Kidney (tissue), 13 donors: ENCODE measurements at regions not wholly inside any gene's neighbourhood (a gene's known extent, or its start where the extent isn't known, plus 50 kb on each side); places are given as distances from the start of the nearest gene placed in this dataset.

Source experiments
- DNase-seq, 5 donors: peaks; one replicate each; pipeline ENCODE4 v3.0.0-alpha.2; 2013 to 2020
- FAIRE-seq: peaks from 2 replicates; lab custom pipeline; 2012; peaks lifted over from hg19 to GRCh38; lab: Jason Lieb, UNC
- H3K27ac ChIP-seq, 2 donors: one replicate each; pipeline ENCODE4 v1.7.0; 2013; ENCODE audit warnings: low read depth in 2 of 2, low read length in 2 of 2, inconsistent platforms in 1 of 2
- H3K27me3 ChIP-seq: one replicate; pipeline ENCODE4 v1.7.1; 2013; ENCODE audit warnings: low read length, inconsistent platforms; ENCODE audit not compliant: control insufficient read depth, insufficient read depth
- H3K36me3 ChIP-seq, 3 donors: one replicate each; pipeline versions ENCODE4 v1.7.0 to v1.7.1; 2013; ENCODE audit warnings: low read length in 3 of 3, control low read depth in 1 of 3, inconsistent platforms in 1 of 3; ENCODE audit not compliant: insufficient read depth in 3 of 3, control insufficient read depth in 2 of 3
- H3K4me1 ChIP-seq, 3 donors: one replicate each; pipeline versions ENCODE4 v1.7.0 to v1.7.1; 2013; ENCODE audit warnings: low read length in 3 of 3, inconsistent platforms in 1 of 3, low read depth in 1 of 3; ENCODE audit not compliant: control insufficient read depth in 2 of 3, insufficient read depth in 2 of 3
- H3K4me3 ChIP-seq, 3 donors: one replicate each; pipeline versions ENCODE4 v1.7.0 to v1.8.1; 2013; ENCODE audit warnings: low read length in 3 of 3, control low read depth in 1 of 3, inconsistent platforms in 1 of 3
- H3K9ac ChIP-seq, 3 donors: one replicate each; pipeline versions ENCODE4 v1.7.0 to v1.7.1; 2013; ENCODE audit warnings: low read length in 3 of 3, control low read depth in 1 of 3, inconsistent platforms in 1 of 3
- H3K9me3 ChIP-seq, 3 donors: one replicate each; pipeline versions ENCODE4 v1.7.0 to v1.7.1; 2013; ENCODE audit warnings: low read length in 3 of 3, control low read depth in 1 of 3, inconsistent platforms in 1 of 3; ENCODE audit not compliant: control insufficient read depth in 2 of 3, insufficient read depth in 1 of 3
- CTCF ChIP-seq: IDR thresholded peaks from 3 replicates; pipeline ENCODE4 v1.5.1; 2012; ENCODE audit warnings: mild to moderate bottlenecking, moderate library complexity, borderline replicate concordance; ENCODE audit not compliant: insufficient read depth; ENCODE audit errors: extremely low read depth
- intact Hi-C: fragments of 100-400 bp; cut with DNase I; formaldehyde crosslinking; loops from one replicate; pipeline ENCODE4 v1.11.1; 2022
- donor health status: control.
- donor health status: control.
- donor health status: control.
- donor health status: control.
- donor health status: control.
- donor health status: DM: yes; HTN: yes; CAD: no.
- donor health status: Normal renal cell carcinoma (clear cell type).

- no peaks in the 10 kb centered on the region for H3K36me3 ChIP-seq
- no peaks in the 10 kb centered on the region for H3K27me3 ChIP-seq
- H3K9ac ChIP-seq, result no peak overlapping the region
- TF ChIP-seq CTCF, result no peak
- intact Hi-C loops, result no loop called here
- H3K4me1 ChIP-seq, result no peaks in the 10 kb centered on the region
- peaks cover 0 to 3% (median 0%) of the 10 kb centered on the region in 3 donors for H3K9me3 ChIP-seq
- FAIRE-seq, result no peak
- H3K27ac ChIP-seq, result no peak overlapping the region
- no peak overlapping the region for H3K4me3 ChIP-seq
- no peak for DNase-seq
Observed at GRCh38 chr6:114740547-114740946, 397.7 kb upstream of the HS3ST5 start.

- intact Hi-C loops, result no loop called here
- Histone ChIP-seq H3K27ac (no peak overlapping the region), H3K9ac (no peak overlapping the region), H3K4me1 (no peaks in the 10 kb centered on the region), H3K4me3 (no peak overlapping the region), H3K36me3 (no peaks in the 10 kb centered on the region), H3K9me3 (peaks cover 0 to 3% (median 0%) of the 10 kb centered on the region in 3 donors), H3K27me3 (no peaks in the 10 kb centered on the region)
- no peak for TF ChIP-seq CTCF
- FAIRE-seq (no peak), DNase-seq (no peak)
Observed at GRCh38 chr6:114739656-114740055, 396.8 kb upstream of the HS3ST5 start.

GRCh38 chr6:114735025-114735735, 392.4 kb upstream of the HS3ST5 start:
- FAIRE-seq (no peak), DNase-seq (no peak)
- H3K36me3 ChIP-seq, result no peaks in the 10 kb centered on the region
- no peak overlapping the region for H3K9ac ChIP-seq
- no peak overlapping the region for H3K4me3 ChIP-seq
- no peaks in the 10 kb centered on the region for H3K4me1 ChIP-seq
- no peak for TF ChIP-seq CTCF
- intact Hi-C loops, result no loop called here
- no peak overlapping the region for H3K27ac ChIP-seq
- no peaks in the 10 kb centered on the region for H3K27me3 ChIP-seq
- H3K9me3 ChIP-seq, result no peaks in the 10 kb centered on the region

- Histone ChIP-seq H3K4me3 (no peak overlapping the region), H3K27me3 (no peaks in the 10 kb centered on the region), H3K27ac (no peak overlapping the region), H3K4me1 (no peaks in the 10 kb centered on the region), H3K36me3 (no peaks in the 10 kb centered on the region), H3K9me3 (no peaks in the 10 kb centered on the region), H3K9ac (no peak overlapping the region)
- intact Hi-C loops, result no loop called here
- FAIRE-seq (no peak), DNase-seq (no peak)
- TF ChIP-seq CTCF, result no peak
Observed at GRCh38 chr6:114733596-114733995, 390.8 kb upstream of the HS3ST5 start.
